Stimulated activated CD8-positive, alpha-beta memory T cell treated with anti-CD3 and anti-CD28 coated beads, Interleukin-4, amount 100 ng/mL, for 4 hours (primary cell): ENCODE measurements at regions not wholly inside any gene's neighbourhood (a gene's known extent, or its start where the extent isn't known, plus 50 kb on each side); places are given as distances from the start of the nearest gene placed in this dataset.
"Not testable (repeated sequence)": the region's sequence is repeated elsewhere in the genome, so short reads cannot be mapped to it uniquely, and the experiment has no call there.

Source experiments
- DNase-seq, 2 donors: peaks; one replicate each; pipeline ENCODE4 v3.0.0-alpha.2; 2020; ENCODE audit warnings: low read depth in 2 of 2, low spot score in 1 of 2

DNA sequence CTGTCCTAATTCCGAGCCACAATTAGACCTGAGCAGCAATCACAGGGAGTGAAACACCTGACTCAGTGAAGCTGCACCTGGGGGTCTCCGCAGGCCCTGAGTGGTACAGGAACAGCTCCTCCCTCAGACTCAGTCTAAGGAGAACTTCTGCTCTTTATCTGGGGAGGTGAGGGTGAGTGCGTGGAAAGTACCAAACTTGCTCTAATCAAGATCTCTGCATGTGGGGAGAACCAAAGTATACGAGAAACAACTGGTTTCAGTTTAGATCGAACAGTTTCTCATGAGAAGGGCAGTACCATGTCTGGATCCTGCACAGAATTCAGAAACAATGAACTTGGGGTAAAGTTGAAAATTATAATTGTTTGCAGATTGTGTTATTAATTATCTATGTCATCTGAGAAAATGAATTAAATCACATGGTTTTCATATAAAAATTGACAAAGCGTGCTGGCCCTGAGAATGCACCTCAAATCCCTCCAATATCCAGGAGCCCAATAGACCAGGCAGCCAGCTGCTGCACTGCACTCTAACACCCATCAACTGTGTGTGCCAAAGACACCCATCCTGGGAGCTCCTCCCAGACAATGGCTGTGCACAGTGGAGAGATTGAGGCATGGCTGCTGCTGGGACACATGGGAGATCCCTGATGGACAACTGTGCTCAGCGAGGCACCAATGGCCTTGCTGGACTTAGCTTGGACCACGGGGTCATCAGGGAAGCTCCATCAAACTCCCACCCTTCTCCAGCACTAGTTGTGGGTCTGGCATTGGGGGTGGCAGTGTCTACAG, 803.8 kb downstream of the TMEM121 start:
- not testable (repeated sequence) for DNase-seq

- DNase-seq, result peak; percentile 16 to 62
Measured at GRCh38 chr14:106334428-106335109, 808.2 kb downstream of the TMEM121 start.

DNA sequence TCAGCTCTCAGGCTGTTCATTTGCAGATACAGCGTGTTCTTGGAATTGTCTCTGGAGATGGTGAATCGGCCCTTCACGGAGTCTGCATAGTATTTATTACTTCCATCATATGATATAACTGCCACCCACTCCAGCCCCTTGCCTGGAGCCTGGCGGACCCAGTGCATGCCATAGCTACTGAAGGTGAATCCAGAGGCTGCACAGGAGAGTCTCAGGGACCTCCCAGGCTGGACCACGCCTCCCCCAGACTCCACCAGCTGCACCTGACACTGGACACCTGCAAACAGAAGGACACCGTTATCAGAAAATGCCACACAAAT, 808.7 kb downstream of the TMEM121 start:
- not testable (repeated sequence) for DNase-seq

- not testable (repeated sequence) for DNase-seq
Measured at GRCh38 chr14:106338775-106339174, 812.4 kb downstream of the TMEM121 start.

DNA sequence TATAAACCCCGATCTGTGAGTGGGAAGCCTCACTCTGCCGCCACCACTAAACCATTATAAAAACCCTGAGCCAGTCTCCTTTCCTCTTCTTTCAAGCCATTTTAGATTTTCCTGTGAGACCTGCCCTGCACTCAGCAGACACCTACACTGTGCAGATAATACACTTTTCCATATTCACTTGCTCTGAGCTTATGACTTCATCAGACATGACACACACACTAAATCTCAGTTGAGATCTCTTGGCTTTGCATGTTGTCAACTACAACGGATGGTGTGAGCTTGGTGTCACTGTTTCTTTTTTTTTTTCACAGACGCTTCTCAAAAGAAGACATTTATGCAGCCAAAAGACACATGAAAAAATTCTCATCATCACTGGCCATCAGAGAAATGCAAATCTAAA, 814.3 kb downstream of the TMEM121 start:
- DNase-seq, result not testable (repeated sequence)

DNA sequence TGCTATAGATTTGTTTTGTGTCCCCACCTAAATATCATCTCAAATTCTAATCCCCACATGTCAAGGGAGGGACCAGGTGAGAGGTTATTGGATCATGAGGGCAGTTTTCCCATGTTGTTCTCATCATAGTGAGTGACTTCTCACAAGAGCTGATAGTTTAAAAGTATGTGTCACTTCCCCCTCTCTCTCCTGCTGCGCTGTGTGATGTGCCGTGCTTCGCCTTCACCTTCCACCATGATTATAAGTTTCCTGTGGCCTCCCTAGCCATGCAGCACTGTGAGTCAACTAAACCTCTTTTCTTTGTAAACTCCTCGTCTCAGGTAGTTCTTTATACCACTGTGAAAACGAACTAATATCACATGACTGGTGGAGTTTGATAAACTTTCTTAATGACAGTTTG, 814.8 kb downstream of the TMEM121 start:
- not testable (repeated sequence) for DNase-seq

DNA sequence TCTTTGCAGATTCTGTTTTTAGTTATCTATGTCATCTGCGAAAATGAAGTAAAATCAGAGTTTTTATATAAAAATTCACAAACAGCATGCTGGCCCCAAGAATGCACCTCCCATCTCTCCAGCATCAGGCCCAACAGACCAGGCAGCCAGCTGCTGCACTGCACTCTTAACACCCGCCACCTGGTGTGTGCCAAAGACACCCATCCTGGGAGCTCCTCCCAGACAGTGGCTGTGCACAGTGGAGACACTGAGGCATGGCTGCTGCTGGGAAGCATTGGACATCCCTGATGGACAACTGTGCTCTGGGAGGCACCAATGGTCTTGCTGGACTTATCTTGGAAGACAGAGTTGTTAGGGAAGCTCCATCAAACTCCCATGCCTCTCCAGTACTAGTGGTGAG, 817.2 kb downstream of the TMEM121 start:
- no peak for DNase-seq

DNA sequence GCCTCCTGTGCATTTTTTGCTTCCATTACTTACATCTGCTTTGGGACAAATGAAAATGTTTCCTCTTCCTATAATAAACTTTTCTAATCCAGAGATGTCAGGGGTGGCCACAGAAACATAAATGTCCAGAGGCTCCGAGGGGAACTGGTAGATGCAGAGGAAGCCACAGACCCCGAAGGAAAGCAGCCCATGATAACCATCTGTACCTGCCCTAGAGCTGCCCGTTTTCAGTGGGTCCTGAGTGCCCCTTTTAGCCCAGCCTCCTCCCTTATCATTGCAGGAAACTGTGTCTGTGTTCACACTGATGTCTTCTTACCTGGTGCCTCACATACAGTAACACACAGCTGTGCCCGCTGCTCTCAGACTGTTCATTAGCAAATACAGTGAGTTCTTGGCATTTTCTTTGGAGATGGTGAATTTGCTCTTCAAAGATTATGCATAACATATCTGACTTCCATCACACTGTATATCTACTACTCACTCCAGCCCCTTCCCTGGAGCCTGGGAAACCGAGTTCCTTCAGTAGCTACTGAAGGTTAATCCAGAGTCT, 817.8 kb downstream of the TMEM121 start:
- DNase-seq, result not testable (repeated sequence)

GRCh38 chr14:106344791-106345479, 818.6 kb downstream of the TMEM121 start:
- DNase-seq, result not testable (repeated sequence)

GRCh38 chr14:106346084-106346483, 819.7 kb downstream of the TMEM121 start:
- DNase-seq, result no peak

- DNase-seq, result no peak
Measured at GRCh38 chr14:106346534-106347290, 820.3 kb downstream of the TMEM121 start.

- DNase-seq, result no peak
Measured at GRCh38 chr14:106347291-106347778, 821.0 kb downstream of the TMEM121 start.

GRCh38 chr14:106347890-106348755, 821.7 kb downstream of the TMEM121 start:
- no peak for DNase-seq

DNA sequence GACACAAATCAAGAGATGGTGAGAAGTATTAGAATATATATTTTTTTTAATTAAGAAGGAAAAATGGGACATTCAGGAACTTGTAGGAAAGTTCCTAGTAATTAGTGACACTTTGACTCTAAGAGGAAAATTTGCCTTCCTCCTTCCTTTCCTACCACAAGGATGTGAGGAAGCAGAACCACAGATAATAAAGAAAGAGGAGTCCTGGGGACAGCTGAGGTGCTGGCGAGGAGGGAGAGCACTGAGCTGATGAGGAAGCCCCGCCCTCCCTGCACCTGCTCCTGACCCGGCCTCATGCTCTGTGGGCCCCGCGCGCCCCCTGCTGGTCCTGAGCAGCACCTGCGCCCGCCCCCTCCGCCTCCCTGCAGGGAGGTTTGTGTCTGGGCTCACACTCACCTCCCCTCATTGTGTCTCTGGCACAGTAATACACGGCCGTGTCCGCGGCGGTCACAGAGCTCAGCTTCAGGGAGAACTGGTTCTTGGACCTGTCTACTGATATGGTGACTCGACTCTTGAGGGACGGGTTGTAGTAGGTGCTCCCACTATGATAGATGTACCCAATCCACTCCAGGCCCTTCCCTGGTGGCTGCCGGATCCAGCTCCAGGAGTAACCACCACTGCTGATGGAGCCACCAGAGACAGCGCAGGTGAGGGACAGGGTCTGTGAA, 822.6 kb downstream of the TMEM121 start:
- DNase-seq, result peak; percentile 12 to 76

DNA sequence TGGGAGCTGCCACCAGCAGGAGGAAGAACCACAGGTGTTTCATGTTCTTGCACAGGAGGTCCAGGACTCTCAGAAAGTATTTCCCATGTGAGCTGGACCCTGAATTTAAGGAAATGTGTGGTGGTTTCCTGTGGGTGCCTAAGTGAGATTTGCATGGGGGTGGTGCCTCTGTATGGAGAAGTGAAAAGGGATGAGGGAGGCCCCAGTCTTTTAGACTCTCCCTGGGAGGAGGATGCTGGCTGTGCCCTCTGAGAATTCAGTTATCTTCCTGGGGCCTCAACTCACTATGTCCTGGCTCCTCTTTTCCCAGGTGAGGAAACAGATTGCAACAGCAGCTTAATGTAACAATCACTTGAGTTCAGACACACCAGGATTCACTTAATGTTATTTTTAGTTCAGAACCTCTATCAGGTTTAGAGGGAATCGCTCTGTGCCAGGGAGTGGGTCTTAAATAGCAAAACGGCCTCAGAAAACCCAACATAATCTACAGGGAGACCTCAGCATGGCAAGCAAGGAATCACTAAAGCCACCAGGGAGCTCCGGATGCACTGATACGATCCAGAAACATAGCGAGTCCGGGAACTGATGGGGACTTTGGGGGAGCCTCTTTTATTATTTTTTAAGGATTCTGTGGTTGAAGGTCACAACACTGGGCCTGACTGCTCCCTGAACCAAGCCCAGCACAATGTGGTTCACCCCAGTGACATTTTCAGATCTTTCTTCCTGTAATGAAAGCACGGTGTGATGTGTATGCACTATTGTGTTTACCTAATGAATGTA, 823.5 kb downstream of the TMEM121 start:
- DNase-seq, result not testable (repeated sequence)

GRCh38 chr14:106355007-106355791, 828.8 kb downstream of the TMEM121 start:
- DNase-seq, result not testable (repeated sequence)

DNA sequence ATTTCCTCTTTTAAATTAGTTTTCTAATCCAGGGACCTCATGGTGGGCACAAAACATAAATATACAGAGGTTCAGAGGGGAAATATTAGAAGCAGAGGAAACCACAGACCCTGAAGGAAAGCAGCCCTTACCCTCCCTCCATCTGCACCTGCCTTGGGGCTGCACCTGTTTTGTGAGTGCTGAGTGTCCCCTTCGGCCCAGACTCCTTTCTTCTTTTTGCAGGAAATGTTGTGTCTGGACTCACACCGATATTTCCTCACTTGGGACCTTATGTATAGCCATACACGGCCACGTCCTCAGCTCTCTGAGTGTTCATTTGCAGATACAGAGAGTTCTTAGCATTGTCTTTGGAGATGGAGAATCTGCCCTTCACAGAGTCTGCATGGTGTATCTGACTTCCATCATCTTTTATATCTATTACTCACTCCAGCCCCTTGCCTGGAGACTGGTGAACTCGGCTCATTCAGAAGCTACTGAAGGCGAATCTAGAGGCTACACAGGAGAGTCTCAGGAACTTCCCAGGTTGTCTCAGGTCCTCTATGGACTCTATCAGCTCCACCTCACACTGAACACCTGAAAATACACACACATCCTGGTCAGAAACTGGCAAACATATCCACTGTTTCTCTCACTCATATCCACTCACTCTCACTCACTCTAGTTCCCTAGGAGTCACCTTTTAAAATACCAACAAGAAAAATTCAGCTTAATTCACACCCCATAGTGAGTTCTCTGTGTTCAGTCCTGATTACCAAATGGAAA, 829.7 kb downstream of the TMEM121 start:
- not testable (repeated sequence) for DNase-seq
